GM18511 (cell line): ENCODE measurements at regions not wholly inside any gene's neighbourhood (a gene's known extent, or its start where the extent isn't known, plus 50 kb on each side); places are given as distances from the start of the nearest gene placed in this dataset.

Experiments
- ATAC-seq: cut with Tn5 transposase; IDR thresholded peaks from one replicate; pipeline ENCODE4 v1.9.1; 2021; ENCODE audit warnings: mild to moderate bottlenecking, moderate library complexity; ENCODE audit not compliant: unreplicated experiment

- no peak for ATAC-seq
These were observed 557.5 kb downstream of the CD83 start for GRCh38 chr6:14674867-14675648.

DNA sequence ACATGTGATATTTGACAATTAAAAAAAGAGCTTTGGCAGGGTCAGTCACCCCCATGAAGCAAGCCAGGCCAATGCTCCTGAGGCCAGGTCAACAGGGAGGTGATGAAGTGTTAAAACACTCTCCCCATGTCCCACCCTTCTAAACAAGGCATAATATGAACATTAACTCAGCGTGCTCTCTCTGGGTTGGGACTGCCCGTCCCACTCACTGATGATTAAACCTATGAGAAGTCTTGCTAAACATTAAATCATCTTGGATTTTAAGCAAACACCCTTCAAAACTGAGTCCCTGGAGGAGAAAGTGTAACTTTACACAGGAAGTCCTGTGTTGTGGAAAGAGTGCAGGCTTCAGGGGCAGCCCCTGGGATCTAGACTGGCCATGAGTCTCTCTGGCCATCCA lies 558.5 kb downstream of the CD83 start:
- no peak for ATAC-seq

DNA sequence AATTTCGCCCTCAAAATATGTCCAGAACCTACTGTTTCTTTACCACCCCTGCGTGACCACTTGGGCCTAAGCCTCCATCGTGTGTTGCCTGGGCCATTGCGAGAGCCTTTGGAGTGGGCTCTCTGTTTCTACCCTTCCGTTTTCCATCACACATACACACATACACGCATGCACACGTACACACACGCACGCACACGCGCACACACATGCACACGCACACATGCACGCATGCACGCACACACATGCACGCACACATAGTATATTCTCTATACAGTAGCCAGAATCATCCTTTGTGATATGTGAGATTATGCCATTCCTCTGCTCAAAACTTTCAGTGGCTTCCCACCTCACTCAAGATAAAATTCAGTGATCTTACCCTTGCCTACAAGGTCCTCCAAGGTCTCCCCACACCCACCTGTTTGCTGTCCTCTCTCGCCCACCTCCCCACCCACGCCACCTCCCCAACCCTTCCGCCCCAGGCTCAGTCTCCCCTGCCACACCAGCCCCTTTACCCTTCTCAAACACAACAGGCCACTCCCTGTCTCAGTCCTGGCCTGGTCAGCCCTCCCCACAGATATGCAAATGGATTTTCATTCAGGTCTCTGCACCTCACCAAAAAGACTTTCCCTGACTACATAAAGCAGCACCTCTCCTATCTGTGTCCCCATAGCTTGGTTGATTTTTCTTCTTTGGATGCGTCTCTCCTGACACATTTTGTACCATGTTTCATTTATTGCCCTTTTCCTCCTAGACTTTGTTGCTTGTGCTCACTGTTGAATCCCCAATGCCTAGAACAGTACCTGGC lies 559.6 kb downstream of the CD83 start:
- ATAC-seq = no peak

GRCh38 chr6:14681699-14682487 lies 564.0 kb upstream of the JARID2 start:
- no peak for ATAC-seq

GRCh38 chr6:14682812-14683211 lies 563.1 kb upstream of the JARID2 start:
- no peak for ATAC-seq

- ATAC-seq = no peak
These were observed 556.2 kb upstream of the JARID2 start for GRCh38 chr6:14689639-14690038.

- ATAC-seq = no peak
These were observed 555.5 kb upstream of the JARID2 start for GRCh38 chr6:14690120-14691056.

GRCh38 chr6:14692208-14692607 lies 553.7 kb upstream of the JARID2 start:
- no peak for ATAC-seq

- no peak for ATAC-seq
These were observed 552.3 kb upstream of the JARID2 start for GRCh38 chr6:14693301-14694192.

DNA sequence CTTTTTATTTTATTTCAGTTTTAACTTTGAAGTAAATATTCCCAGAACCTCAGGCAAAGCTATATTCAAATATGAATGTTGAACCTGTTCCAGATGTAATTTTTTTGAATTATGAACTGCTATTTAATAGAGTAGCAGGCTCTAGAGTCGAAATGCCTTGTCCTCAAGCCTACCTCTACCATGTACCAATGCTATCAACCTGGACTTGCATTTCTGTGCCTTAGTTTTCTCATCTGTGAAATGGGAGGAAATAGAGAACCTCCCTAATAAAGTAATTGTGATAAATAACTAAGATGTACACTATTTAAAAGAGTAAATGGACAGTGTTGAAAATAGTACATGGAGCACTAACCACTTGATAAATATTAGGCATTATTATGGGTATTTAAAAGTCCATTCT lies 551.6 kb upstream of the JARID2 start:
- no peak for ATAC-seq

GRCh38 chr6:14695579-14695978 lies 550.3 kb upstream of the JARID2 start:
- ATAC-seq = no peak

GRCh38 chr6:14696367-14696766 lies 549.5 kb upstream of the JARID2 start:
- ATAC-seq = no peak

DNA sequence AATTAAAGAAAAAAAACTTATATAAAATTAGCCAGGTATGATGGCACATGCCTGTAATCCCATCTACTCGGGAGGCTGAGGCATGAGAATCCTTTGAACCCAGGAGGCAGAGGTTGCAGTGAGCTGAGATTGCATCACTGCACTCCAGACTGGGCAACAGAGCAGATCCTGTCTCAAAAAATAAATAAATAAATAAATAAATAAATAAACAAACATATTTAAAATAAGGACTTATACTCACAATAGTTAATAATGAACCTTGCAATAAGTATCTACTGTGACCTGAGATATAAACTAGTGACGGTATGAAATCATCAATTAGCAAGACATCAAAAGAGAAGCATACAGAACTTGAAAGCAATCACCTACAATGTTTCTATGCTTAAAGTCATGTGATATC lies 548.4 kb upstream of the JARID2 start:
- ATAC-seq = no peak

GRCh38 chr6:14699803-14700601 lies 545.9 kb upstream of the JARID2 start:
- ATAC-seq = no peak

DNA sequence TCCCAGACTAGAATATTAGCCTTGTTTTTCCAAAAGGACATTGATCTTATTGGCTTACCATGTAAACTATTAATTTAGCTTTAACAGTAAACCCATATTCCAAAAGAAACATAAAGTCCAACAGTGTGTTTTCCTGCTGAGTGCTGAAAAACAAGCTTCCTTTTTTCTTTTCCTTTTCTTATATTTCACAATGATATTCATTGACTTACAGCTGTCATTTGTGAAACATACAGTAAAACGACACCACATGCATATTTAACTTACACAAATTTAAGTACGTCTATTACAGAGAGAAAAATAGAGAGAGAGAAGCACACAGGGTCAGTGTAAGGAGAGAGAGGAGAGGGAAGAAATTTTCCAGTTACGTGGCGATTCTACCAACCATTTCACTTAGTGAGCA lies 543.9 kb upstream of the JARID2 start:
- no peak for ATAC-seq

DNA sequence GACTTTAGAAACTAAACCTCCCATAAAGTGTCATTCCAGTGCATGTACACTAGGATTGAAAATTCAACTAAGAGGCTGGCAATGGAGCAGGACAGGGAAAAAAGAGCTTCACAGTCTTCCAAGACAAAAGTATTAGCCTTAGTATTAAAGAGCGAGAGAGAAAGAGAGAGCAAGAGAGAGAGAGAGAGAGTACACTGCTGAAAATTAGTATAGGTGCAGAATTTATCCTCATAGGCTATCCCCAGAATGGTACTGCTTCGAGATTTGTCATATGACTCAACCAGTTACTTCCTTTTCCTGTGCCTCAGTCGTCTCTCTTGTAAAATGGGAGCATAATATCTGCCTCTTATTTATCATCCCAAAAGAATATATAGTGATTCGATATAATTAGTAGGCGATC lies 543.2 kb upstream of the JARID2 start:
- no peak for ATAC-seq

DNA sequence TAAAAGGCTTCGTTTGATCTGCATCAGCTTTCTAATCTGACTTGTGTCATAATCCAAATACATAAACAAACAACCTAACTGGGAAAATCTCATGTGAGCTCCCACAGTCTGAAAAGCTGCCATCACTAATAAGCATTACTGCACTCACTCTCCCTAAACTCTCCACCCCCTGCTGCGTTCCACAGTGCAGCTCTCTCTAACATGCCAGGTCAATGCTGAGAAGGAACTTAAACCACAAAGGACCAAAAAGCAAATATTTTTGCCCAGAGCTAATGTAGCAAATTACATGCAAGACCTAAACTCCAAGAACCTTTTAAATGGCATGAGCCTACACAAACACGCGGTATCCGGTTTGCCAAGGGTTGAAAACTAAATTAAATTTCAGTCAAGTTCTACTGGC lies 542.3 kb upstream of the JARID2 start:
- no peak for ATAC-seq

DNA sequence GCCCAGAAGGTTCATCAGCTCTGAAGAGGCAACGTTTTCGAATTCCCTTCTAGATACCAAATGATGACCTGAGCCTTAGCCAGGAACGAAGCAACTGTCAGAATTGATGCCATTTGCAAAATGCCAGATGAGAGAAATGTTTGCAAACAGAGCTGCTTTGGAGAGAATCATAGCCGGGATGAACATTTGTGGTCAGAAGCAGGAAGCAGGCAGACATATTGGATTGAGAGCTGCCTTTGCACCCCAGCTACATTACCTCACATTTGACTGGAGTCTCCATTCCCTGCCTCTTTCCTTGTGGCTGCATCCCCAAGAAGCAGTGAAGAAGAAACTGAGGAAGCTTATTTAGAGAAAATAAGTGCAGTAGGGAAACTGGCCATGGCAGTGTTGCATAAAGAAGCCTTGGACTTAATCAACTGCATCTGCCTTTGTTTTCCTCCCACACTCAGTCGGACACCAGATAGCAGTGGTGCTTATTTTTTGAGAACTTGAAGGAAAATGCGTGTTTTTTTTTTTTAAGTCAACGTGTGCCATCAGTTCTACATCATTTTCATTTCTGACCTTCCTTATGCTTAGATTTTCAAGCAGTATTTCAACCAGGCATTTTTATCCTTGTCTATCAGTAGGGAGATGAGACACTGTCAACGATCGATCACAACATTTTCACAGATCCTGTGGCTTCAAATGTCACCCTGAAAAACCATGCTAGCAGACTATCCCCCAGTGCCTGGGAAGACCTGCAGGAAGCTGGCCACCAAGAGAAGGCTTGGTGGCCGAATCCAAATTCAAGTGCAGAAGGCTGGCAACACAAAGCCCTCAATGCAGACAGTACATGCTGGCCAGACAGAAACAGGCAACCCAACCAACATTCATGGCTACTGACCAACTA lies 541.2 kb upstream of the JARID2 start:
- no peak for ATAC-seq
